Neutrophil (primary cell): ENCODE measurements at regions not wholly inside any gene's neighbourhood (a gene's known extent, or its start where the extent isn't known, plus 50 kb on each side); places are given as distances from the start of the nearest gene placed in this dataset.

Source experiments
- H3K27ac ChIP-seq: fragments of 200-600 bp; sonication (generic); 2 replicates; pipeline ENCODE4 v1.5.1; 2016; ENCODE audit warnings: mild to moderate bottlenecking, moderate library complexity
- H3K27me3 ChIP-seq: fragments of 200-600 bp; sonication (generic); 2 replicates; pipeline ENCODE4 v1.6.0; 2016; ENCODE audit warnings: mild to moderate bottlenecking
- H3K36me3 ChIP-seq: fragments of 200-600 bp; sonication (generic); 2 replicates; pipeline ENCODE4 v1.5.1; 2017
- H3K4me1 ChIP-seq, 2 experiments: fragments of 200-600 bp in 1 of 2; sonication (generic) in 1 of 2; 1 replicate in 1 of 2; 2 replicates in 1 of 2; pipeline versions ENCODE4 v1.5.1 to v1.6.1; 2013 to 2016; ENCODE audit warnings: low read depth in 1 of 2, low read length in 1 of 2, mild to moderate bottlenecking in 1 of 2, moderate library complexity in 1 of 2; ENCODE audit not compliant: control insufficient read depth in 1 of 2, insufficient read depth in 1 of 2
- H3K4me3 ChIP-seq, 2 experiments: fragments of 200-600 bp in 1 of 2; sonication (generic) in 1 of 2; 1 replicate in 1 of 2; 2 replicates in 1 of 2; pipeline ENCODE4 v1.5.1; 2013 to 2016; ENCODE audit warnings: low read depth in 1 of 2, low read length in 1 of 2, mild to moderate bottlenecking in 1 of 2, moderate library complexity in 1 of 2
- H3K9me3 ChIP-seq: fragments of 200-600 bp; sonication (generic); 2 replicates; pipeline ENCODE4 v1.5.1; 2016
- CTCF ChIP-seq: fragments of 200-600 bp; sonication (generic); IDR thresholded peaks from 2 replicates; pipeline ENCODE4 v1.5.1; 2016; ENCODE audit warnings: antibody characterized with exemption

- Histone ChIP-seq H3K27ac (no peak overlapping the region), H3K4me3 (no peak overlapping the region), H3K27me3 (no peaks in the 10 kb centered on the region), H3K9me3 (no peaks in the 10 kb centered on the region), H3K4me1 (peaks cover 8 to 13% of the 10 kb centered on the region in 2 experiments), H3K36me3 (no peaks in the 10 kb centered on the region)
- no peak for TF ChIP-seq CTCF
Measured at GRCh38 chr5:152237531-152237930, 167.5 kb downstream of the NMUR2 start.

GRCh38 chr5:152226191-152226590, 178.9 kb downstream of the NMUR2 start:
- H3K9me3 ChIP-seq = no peaks in the 10 kb centered on the region
- H3K4me1 ChIP-seq = no peaks in the 10 kb centered on the region
- no peak overlapping the region for H3K4me3 ChIP-seq
- H3K27me3 ChIP-seq = no peaks in the 10 kb centered on the region
- no peaks in the 10 kb centered on the region for H3K36me3 ChIP-seq
- no peak for TF ChIP-seq CTCF
- H3K27ac ChIP-seq = no peak overlapping the region

GRCh38 chr5:152221721-152222629, 183.1 kb downstream of the NMUR2 start:
- no peaks in the 10 kb centered on the region for H3K4me1 ChIP-seq
- no peaks in the 10 kb centered on the region for H3K36me3 ChIP-seq
- no peaks in the 10 kb centered on the region for H3K27me3 ChIP-seq
- no peaks in the 10 kb centered on the region for H3K9me3 ChIP-seq
- no peak overlapping the region for H3K27ac ChIP-seq
- no peak for TF ChIP-seq CTCF
- no peak overlapping the region for H3K4me3 ChIP-seq

- no peak overlapping the region for H3K27ac ChIP-seq
- no peak overlapping the region for H3K4me3 ChIP-seq
- no peaks in the 10 kb centered on the region for H3K36me3 ChIP-seq
- no peaks in the 10 kb centered on the region for H3K4me1 ChIP-seq
- no peaks in the 10 kb centered on the region for H3K27me3 ChIP-seq
- H3K9me3 ChIP-seq = no peaks in the 10 kb centered on the region
- TF ChIP-seq CTCF = no peak
Measured at GRCh38 chr5:152218694-152219093, 186.4 kb downstream of the NMUR2 start.

GRCh38 chr5:152205804-152206203, 199.3 kb downstream of the NMUR2 start:
- H3K4me3 ChIP-seq = no peak overlapping the region
- H3K36me3 ChIP-seq = no peaks in the 10 kb centered on the region
- H3K9me3 ChIP-seq = no peaks in the 10 kb centered on the region
- no peaks in the 10 kb centered on the region for H3K4me1 ChIP-seq
- H3K27ac ChIP-seq = no peak overlapping the region
- no peaks in the 10 kb centered on the region for H3K27me3 ChIP-seq
- TF ChIP-seq CTCF = no peak
